Fibroblast of the aortic adventitia (primary cell): ENCODE measurements at regions not wholly inside any gene's neighbourhood (a gene's known extent, or its start where the extent isn't known, plus 50 kb on each side); places are given as distances from the start of the nearest gene placed in this dataset.
A peak's percentile ranks its signal among the peaks of the same experiment; 100 is the strongest.

Experiments used
- DNase-seq: peaks from one replicate; pipeline ENCODE4 v3.0.0-alpha.2; 2010; ENCODE audit warnings: low read depth
- H3K4me3 ChIP-seq: 2 replicates; pipeline ENCODE4 v1.5.1; 2011; ENCODE audit warnings: low read depth, mild to moderate bottlenecking, control low read depth, low read length, moderate library complexity
- TF ChIP-seq, protein P1 (sequence below): IDR thresholded peaks from 2 replicates; pipeline ENCODE4 v1.5.1; 2011; ENCODE audit warnings: mild to moderate bottlenecking, low read length, control low read depth, inconsistent platforms; ENCODE audit not compliant: insufficient read depth

- TF ChIP-seq, protein P1, sequence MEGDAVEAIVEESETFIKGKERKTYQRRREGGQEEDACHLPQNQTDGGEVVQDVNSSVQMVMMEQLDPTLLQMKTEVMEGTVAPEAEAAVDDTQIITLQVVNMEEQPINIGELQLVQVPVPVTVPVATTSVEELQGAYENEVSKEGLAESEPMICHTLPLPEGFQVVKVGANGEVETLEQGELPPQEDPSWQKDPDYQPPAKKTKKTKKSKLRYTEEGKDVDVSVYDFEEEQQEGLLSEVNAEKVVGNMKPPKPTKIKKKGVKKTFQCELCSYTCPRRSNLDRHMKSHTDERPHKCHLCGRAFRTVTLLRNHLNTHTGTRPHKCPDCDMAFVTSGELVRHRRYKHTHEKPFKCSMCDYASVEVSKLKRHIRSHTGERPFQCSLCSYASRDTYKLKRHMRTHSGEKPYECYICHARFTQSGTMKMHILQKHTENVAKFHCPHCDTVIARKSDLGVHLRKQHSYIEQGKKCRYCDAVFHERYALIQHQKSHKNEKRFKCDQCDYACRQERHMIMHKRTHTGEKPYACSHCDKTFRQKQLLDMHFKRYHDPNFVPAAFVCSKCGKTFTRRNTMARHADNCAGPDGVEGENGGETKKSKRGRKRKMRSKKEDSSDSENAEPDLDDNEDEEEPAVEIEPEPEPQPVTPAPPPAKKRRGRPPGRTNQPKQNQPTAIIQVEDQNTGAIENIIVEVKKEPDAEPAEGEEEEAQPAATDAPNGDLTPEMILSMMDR = no peak
- no peak for DNase-seq
- no peak overlapping the region for H3K4me3 ChIP-seq
Measured at GRCh38 chr15:62821384-62822131, 221.0 kb upstream of the TPM1 start.

GRCh38 chr15:62822228-62822627, 220.3 kb upstream of the TPM1 start:
- TF ChIP-seq, protein P1 = no peak
- no peak overlapping the region for H3K4me3 ChIP-seq
- DNase-seq = no peak

- TF ChIP-seq, protein P1 = no peak
- DNase-seq = no peak
- no peak overlapping the region for H3K4me3 ChIP-seq
Measured at GRCh38 chr15:62823561-62823960, 219.0 kb upstream of the TPM1 start.

GRCh38 chr15:62824111-62825015, 218.2 kb upstream of the TPM1 start:
- TF ChIP-seq, protein P1 = no peak
- no peak overlapping the region for H3K4me3 ChIP-seq
- DNase-seq = peak; percentile 82

DNA sequence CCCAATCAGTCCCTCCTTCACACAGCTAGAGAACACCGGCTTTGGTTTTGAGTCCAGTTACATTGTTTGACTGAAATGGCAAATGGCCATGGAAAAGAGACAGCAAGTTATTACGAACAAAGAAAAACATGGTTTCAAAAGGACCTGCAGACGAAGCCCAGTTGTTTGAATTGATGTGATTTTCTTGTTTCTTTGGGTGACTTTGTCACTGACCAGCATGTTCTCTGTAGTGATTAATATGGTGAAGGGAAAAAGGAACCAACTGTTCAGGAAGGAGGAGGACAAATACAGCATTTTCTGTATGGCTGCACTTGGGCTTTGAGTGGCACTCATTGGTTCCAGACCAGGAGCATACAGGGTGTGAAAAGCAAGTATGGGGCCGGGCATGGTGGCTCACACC, 217.4 kb upstream of the TPM1 start:
- DNase-seq = no peak
- TF ChIP-seq, protein P1 = no peak
- H3K4me3 ChIP-seq = no peak overlapping the region

GRCh38 chr15:62826561-62826960, 216.0 kb upstream of the TPM1 start:
- DNase-seq = no peak
- TF ChIP-seq, protein P1 = no peak

More at GRCh38 chr15:62826561-62826960, 216.0 kb upstream of the TPM1 start:
- H3K4me3 ChIP-seq = no peak overlapping the region
